ELF-1 (cell line): ENCODE measurements at regions not wholly inside any gene's neighbourhood (a gene's known extent, or its start where the extent isn't known, plus 50 kb on each side); places are given as distances from the start of the nearest gene placed in this dataset.
"Not testable (repeated sequence)": the region's sequence is repeated elsewhere in the genome, so short reads cannot be mapped to it uniquely, and the experiment has no call there.

Source experiments
- DNase-seq: peaks from one replicate; pipeline ENCODE4 v3.0.0-alpha.2; 2016; ENCODE audit warnings: low read depth, low spot score

DNA sequence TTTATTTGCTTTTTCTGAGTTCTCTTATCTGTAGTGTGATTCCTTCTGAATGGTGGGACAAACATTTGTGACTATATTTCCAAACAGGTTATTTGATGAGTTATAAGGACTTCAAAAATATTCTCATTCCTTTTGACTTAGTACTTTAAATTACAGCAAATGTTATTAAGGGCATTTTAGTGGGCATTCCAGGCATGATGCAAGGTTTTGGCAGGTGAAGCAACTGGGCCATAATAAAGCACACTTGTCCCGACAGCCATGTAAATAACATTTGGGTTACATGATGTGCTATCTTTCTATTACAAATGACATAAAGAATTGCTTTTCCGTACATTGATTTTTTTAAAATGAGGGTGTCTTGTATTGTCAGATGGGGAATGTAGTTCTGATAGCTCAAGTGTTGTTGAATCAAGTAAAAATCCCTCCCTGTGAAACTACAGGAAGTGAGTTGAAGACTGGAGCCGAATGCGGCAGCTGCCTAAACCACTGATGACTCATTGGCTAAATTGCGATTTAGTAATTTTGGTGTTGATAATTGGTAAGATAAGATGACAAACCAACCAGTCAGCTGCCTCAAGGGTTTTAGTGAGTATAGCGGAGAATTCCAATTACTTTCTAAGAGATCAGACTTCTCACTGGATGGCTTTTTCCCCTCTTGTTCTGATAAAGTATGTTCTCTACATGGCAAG lies 231.3 kb upstream of the NPY start:
- DNase-seq: no peak

DNA sequence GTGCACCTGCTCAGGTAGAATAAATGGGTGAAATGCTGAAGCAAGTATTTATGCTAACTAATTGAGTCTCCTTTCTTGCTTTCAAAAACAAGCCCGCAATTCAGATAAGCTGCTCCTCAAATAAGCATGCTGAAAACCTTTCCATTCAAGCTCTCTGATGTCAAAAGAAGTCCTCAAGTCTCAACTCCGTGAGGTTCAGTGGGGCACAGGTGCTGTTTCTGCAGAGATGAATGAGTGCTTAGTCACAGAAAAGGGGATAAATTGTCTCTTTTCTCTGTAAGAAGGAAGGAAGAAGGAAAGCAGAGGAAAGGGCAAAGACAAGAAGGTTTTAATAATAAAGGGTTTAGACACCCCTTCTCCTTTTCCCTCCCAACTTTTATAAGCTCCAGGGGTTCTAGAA lies 229.8 kb upstream of the NPY start:
- DNase-seq: no peak

DNA sequence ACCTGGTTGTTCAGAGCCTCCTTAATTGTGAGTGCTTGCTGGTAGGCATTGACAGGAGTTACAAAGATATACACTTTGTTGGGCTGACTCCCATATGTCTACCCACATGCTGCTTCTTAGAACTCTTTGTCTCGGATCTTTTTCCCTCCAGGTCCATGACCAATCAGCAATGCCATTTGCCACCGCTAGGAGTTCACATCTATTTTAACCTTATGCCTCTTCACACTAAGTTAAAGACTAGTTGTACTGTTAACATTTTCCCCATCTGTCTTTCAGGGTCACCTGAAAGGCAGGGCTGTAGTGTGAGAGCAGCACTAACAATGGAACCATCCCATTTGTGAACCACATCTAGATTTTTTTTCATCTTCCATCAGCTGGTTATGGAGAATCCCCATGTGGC lies 226.7 kb upstream of the NPY start:
- no peak for DNase-seq

DNA sequence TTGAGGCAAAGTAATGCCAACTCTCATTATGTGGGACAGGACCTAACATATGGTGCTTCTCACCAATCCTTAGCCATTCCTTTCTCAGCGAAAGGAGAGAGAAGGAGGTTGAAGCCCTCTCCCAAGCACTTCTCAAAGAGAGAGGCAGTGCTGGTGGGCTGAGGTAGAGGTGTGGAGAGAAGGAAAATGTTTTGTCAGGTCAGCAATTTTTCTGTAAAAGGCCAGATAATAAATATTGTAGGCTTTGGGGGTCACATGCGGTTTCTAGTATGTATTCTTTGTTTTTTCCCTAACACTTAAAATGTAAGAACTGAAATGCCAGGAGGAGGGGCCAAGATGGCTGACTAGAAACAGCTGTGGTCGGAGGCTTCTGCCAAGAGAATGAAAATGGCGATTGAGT lies 225.0 kb upstream of the NPY start:
- no peak for DNase-seq

DNA sequence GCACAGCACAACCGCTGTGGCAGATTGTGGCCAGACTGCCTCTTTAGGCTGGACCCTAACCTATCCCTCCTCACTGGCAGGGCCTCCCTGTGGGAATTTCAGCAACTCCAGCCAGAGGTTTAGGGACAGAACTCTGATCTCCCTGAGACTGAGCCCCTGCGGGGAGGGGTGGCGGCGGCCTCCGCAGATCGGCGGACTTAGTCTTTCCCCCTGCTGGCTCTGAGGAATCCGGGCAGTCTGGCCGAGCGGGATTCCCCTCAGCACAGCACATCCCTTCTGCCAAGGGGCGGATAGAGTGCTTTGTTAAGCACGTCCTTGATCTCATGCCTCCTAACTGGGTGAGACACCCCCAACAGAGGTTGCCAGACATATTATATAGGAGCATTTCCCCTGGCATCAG lies 224.2 kb upstream of the NPY start:
- DNase-seq: peak; percentile 90

DNA sequence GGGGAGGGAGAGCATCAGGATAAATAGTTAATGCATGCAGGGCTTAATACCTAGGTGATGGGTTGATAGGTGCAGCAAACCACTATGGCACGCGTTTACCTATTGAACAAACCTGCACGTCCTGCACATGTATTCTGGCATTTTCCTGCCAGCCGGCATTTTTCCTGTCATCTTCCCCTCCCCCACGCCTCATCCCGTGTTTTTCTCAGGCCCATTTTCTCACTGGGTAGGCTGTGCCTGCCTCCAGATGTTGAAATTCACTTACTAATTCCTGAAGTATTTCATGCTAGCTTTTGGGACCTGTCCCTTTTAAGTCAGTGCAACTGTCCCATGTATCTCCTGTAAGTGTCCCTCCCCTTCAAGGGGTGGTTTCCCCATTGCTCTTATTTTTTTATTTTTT lies 220.3 kb upstream of the NPY start:
- no peak for DNase-seq

DNA sequence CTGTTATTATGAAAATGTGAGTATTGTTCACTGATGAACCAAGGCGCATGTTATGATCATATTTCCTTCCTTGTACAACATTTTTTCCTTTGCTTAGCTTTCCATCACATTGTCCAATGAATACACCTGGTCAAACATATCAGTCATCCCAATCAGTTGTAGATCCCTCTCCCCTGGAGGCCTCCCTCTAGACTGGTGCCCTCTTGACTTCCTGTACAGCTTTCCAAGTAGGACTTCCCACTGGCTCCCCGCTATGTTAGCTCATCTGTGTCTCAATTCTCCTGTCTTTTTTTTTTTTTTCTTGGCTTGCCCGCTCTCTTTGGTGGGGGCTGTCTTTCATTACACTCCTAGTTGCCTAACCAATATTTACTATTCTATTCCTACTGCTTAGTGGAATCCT lies 214.2 kb upstream of the NPY start:
- DNase-seq: no peak

DNA sequence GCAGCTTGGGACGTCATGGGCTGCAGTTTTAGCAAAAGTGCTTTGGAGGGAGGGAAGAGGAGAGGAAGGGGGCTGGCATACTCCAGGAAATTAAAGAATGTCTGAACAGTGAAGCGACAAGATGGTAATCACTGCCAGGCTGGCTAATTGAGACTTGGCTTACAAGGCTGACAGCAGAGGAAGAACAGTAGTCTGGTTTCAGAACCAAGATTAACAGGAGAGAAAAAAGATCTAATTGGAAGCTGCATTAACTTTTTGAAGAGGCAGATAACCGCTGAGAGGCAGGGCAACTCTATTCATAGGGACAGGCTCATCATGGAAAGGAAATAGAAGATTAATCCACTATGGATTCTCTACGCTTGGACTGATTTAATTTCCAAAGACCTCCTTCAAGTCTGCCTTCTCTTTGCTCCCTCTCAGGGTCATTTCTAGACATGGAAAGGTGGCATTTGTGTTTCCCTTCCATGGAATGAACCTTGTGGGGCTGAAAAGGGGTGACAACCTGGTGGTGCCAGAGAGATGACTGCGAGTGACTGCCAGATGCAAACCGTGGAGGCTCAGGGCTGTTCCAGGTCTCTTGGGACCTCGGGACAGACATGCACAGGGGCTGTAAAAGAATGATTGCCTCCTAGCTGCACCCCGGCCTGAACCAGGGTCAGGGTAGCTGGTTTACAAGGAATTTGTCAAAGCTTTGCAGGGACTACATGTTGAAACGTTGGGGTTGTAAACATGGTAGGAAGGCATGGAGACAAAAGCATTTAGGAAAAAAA lies 210.2 kb upstream of the NPY start:
- DNase-seq: no peak

DNA sequence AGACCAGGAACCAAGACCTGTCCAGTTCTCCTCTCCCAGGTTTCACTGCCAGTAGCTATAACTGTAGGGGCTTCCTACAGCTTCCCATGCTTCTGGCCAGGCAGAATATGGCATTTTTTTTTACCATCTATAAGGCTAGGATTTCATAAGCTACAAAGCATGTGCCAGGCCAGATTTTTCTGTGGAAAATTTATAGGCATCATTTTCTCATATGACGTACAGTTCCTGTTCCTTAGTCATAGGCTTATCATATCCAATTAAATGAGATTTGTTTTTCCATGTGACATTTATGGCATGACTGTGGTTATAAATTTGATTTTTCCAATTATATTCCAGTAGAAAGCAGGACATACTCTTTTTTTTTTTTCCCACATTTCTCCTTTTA lies 208.6 kb upstream of the NPY start:
- no peak for DNase-seq

DNA sequence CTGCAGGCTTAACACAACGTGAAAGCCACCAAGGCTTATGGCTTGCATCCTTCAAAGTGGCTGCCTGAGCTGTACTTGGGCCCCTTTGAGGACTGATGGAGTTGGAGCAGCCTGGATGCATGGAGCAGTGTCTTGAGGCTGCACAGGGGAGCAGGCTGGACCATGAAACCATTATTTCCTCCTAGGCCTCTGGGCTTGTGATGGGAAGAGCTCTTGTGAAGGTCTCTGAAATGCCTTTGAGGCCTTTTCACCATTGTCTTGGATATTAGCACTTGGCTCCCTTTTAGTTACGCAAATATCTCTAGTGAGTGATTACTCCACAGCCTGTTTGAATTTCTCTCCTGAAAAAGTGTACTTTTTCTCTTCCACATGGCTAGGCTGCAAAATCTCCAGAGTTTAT lies 201.2 kb upstream of the NPY start:
- DNase-seq: no peak

DNA sequence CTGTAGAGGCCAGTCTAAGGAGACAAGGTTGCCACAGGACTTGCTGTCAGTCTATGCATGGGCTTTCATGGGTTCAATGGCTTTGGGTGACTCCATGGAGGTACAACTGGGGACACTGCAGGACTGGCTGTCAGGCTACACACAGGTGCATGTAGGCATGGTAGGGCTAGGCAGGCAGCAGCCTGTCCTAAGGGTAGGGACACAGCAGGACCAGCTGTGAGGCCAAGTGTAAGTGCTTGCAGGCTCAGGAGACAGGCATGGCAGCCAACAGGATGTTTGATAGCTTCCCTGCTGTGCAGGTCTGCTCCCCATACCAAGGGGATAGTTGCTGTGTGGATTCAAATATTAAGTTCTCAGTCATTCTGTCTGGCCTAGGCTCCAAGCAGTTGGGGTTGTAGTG lies 181.0 kb upstream of the NPY start:
- peak; percentile 19 for DNase-seq

DNA sequence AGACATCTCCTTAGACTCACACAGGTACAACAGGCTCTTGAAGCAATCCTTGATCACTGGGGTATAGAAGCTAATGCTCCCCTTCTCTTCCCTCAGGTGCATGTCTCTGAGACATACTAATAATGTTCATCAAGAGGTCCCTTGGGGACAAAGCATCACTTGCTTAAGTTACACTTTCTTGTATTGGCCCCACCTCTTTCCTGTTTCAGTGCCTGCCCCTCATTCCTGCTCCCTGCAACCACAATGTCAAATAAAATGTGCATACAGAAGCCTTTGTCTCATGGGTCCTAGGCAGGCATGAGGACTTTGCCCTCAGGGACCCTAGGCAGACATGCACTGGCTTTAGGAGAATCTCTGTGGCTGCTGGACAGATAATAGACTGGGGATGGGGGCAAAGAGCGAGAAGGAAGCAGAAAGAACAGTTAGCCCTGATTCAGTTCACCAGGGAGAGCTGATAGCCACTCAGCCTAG lies 175.0 kb upstream of the NPY start:
- peak; percentile 50 for DNase-seq

DNA sequence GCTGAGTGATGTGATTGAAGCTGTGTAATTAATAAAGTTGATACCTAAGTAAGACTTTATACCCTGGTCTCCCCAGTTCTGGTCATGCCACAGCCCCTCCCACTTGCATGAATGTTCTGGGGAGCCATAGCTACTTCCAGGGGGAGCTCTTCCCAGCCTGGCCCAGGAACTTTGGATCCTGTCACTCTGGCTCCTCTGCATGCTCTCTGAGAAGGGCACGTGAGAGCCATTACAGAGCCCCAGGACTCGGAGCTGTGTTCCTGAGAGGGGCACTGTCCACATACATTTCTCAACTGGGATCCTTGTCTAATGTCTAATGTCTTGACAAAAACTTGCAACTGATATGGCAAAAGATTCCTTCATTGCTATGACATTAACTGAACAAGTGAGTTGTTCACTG lies 173.9 kb upstream of the NPY start:
- no peak for DNase-seq

DNA sequence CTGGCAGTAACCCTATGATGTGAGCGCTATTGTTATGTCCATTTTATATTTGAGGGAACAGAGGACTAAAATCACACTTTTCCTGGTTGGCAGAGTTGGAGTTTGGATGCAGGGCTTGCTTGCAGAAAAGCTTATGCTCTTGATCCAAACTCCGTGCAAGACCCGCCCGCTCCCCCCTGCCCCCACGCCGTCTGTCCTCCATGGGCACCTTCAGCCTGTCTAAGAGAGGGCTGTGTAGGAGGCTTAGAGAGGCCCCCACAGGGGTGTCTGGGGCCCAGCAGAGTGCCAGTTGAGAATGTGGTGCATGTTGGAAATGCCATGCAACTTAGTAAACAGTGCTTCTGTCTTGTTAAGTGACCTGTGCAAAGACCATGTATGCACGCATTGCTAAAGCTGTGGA lies 170.5 kb upstream of the NPY start:
- DNase-seq: no peak

DNA sequence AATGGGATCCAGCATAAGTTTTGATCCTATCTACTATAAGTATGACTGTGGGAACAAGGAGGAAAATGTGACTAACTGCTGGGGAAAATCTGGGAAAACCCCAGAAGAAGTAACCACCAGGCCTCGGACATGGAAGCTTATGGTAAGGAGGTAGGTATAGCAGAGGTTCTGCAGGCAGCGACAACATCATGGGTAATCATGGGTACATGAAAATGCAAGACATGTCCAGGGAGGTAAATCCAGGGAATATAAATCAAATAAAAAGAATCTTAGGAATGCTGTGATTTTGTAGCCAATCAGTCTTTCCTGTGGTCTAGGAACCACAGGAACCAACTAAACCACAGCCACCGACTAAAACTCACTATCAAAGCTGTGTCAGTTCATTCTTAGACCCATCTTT lies 168.3 kb upstream of the NPY start:
- DNase-seq: no peak

DNA sequence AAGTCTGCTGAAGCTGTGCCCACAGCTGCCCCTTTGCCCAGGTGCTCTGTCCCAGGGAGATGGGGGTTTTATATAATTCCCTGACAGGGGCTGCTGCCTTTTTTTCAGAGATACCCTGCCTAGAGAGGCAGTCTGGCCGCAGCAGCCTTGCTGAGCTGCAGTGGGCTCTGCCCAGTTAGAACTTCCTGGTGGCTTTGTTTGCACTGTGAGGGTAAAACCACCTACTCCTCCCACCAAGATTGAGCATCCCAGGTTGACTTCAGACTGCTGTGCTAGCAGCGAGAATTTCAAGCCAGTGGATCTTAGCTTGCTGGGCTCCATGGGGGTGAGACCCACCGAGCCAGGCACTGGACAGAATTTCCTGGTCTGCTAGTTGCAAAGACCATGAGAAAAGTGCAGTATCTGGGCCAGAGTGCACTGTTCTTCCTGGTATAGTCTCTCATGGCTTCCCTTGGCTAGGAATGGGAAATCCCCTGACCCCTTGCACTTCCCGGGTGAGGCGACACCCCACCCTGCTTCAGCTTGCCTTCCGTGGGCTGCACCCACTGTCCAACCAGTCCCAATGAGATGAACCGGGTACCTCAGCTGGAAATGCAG lies 166.0 kb upstream of the NPY start:
- not testable (repeated sequence) for DNase-seq

DNA sequence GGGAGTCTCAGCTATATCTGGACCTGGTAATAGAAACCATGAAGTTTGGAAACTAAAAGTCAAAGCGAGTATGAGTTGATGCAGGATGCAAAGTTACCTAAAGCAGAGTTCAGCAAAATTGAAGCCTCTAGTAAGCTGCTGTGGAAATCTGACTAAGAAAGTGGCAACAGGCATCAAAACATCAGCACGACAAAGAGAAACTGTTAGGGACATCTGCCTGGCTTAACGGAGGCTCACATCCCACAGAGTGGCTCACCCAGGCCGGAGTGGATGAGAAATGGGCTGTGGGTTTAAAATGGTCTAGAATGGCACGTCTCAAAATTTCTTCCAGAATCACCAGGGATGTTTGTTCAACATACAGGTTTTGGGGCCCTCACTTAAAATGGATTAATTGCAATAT lies 164.1 kb upstream of the NPY start:
- no peak for DNase-seq

DNA sequence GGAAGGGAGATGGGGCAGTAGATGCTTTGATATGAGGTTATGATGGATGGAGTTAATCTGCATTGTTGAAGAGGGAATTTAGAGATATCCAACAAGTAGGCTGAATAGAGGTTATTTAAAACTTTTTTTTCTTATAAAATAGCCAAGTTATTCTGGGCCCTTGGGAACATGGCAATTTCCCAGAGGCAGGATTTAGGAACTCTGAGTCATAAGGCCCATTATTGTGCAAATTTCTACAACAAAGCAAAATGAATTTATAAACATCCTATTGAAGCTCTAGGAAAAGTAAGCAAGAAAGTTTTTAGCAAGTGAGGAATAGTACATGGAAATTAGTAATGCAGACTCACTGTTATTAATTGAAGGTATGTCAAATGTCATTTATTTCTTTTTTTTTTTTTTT lies 160.9 kb upstream of the NPY start:
- DNase-seq: no peak

DNA sequence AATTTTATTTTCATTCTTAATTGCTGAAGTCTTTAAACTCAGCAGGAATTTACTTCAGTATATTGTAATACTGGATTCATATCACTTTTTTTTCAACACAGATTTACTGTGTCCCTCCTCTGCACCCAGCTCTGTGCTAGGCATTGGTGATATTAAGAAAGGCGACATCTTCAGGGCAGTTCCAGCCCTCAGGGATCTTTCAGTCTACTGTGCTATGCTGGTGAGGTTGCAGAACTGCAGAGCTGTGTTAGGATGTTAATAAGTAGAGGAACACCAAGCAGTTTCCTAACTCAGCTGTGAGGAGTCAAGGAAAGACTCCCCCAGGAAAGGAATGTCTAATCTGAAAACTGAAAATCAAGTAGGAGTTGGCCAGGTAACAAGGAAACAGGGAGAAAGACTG lies 158.2 kb upstream of the NPY start:
- DNase-seq: no peak

DNA sequence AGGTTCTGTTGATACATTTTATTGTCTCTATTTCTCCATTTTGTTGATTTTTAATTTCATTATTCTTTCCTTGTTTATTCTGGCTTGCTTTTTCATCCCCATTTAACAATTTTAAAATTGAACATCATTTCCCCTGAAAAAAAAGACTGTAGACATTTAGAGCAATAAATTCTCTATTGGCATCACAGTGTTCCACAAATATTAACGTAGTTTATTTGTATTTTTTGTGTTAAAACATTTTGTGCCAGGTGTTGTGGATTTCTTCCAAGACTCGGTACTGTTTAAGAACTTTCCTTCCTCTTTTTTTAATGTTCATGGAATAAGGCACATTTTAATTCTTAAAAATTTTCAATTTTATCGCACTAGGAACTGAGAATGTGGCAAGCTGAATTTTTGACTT lies 156.1 kb upstream of the NPY start:
- no peak for DNase-seq

DNA sequence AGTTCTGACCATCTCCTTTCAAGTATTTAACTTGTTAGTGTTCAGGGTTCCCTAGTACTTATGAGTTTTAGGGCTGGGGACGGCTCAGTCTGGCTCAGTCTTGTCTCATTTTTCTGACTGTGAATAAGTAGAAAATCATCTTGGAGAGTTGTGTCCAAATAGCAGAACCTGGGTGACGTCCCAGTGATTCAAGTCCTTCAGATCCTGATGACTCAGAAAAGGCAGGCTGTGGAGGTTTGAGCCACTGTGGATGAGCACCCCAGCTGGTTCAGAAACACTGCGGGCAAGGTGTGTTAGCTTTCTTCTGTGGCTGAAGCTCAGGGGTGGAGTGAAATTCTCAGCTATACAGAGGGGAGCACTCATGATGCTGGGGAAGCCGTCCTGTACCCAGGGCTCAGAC lies 154.4 kb upstream of the NPY start:
- no peak for DNase-seq

DNA sequence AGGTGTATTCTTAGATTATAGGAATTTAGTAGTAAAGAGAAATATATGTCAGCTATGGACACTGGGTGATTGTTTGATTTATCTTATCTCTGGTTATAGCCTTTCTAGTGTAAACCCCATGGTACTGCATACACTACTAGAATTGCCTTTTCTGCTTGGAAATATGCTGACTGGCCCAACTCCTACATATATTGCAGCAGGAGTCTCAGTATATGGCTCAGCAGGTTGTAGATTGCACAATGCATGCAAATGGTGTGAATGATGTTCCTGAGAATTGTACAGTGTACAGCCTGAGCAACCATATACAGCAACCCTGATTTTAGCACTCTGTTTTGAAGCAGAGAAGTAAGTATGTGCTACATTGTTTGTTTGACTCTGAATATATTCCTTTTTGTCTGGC lies 153.4 kb upstream of the NPY start:
- no peak for DNase-seq

DNA sequence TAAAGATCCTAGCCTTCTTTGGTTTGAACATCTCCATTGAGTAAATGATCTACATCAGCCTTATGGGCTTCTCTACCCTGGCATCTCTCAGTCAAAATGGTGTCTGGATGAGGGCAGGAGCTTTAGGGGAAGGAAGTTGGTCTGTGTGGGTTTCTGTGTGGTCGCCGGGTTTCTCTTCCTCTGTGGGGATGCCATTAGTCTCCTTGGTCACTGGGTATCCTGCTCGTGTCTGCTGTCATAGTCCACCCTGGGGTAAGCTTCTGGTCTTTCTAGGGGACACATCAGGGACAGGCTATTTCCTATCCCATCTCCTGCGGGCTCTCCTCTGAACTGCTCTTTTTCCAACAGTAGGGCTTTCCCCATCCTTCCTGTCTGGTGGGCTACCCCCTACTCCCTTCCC lies 150.3 kb upstream of the NPY start:
- no peak for DNase-seq
